ENCODE measurements at regions not wholly inside any gene's neighbourhood (a gene's known extent, or its start where the extent isn't known, plus 50 kb on each side); places are given as distances from the start of the nearest gene placed in this dataset.

- H3K36me3 ChIP-seq: no peaks in the 10 kb centered on the region
- H3K27me3 ChIP-seq (replicated peaks; ENCODE audit: insufficient read depth): no peaks in the 10 kb centered on the region
- DNase-seq (ENCODE audit: low spot score): no peak
- H3K27ac ChIP-seq: no peak overlapping the region
- no peak overlapping the region for H3K4me3 ChIP-seq
- TF ChIP-seq POLR2A (IDR thresholded peaks at IDR 0.05) (no peak), POLR2AphosphoS5 (IDR thresholded peaks at IDR 0.05) (peak; percentile 22)
- no peaks in the 10 kb centered on the region for H3K9me3 ChIP-seq
- intact Hi-C loops (cut with DNase I): no loop called here
- 78% methylated on average over 5 of the region's 5 CpGs for WGBS
- H3K4me1 ChIP-seq (replicated peaks): no peaks in the 10 kb centered on the region
Measured at GRCh38 chr13:110097013-110097412, 209.9 kb downstream of the COL4A1 start.

GRCh38 chr13:110092831-110093247 lies 214.1 kb downstream of the COL4A1 start:
- no peak for TF ChIP-seq POLR2A (IDR thresholded peaks at IDR 0.05)
- no peak for TF ChIP-seq POLR2AphosphoS5 (IDR thresholded peaks at IDR 0.05)
- TF ChIP-seq, protein P1, sequence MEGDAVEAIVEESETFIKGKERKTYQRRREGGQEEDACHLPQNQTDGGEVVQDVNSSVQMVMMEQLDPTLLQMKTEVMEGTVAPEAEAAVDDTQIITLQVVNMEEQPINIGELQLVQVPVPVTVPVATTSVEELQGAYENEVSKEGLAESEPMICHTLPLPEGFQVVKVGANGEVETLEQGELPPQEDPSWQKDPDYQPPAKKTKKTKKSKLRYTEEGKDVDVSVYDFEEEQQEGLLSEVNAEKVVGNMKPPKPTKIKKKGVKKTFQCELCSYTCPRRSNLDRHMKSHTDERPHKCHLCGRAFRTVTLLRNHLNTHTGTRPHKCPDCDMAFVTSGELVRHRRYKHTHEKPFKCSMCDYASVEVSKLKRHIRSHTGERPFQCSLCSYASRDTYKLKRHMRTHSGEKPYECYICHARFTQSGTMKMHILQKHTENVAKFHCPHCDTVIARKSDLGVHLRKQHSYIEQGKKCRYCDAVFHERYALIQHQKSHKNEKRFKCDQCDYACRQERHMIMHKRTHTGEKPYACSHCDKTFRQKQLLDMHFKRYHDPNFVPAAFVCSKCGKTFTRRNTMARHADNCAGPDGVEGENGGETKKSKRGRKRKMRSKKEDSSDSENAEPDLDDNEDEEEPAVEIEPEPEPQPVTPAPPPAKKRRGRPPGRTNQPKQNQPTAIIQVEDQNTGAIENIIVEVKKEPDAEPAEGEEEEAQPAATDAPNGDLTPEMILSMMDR (IDR thresholded peaks at IDR 0.05): no peak
- DNase-seq (ENCODE audit: low spot score): no peak
- intact Hi-C loops (cut with DNase I): no loop called here
- Histone ChIP-seq H3K27me3 (replicated peaks; ENCODE audit: insufficient read depth) (no peaks in the 10 kb centered on the region), H3K36me3 (no peaks in the 10 kb centered on the region), H3K4me3 (no peak overlapping the region), H3K9me3 (no peaks in the 10 kb centered on the region), H3K4me1 (replicated peaks) (no peaks in the 10 kb centered on the region), H3K27ac (no peak overlapping the region)
- 96% methylated on average over 1 of the region's 1 CpG for WGBS

GRCh38 chr13:110089815-110090214 lies 217.1 kb downstream of the COL4A1 start:
- no peaks in the 10 kb centered on the region for H3K27me3 ChIP-seq (replicated peaks; ENCODE audit: insufficient read depth)
- no peaks in the 10 kb centered on the region for H3K4me1 ChIP-seq (replicated peaks)
- H3K36me3 ChIP-seq: no peaks in the 10 kb centered on the region
- H3K9me3 ChIP-seq: no peaks in the 10 kb centered on the region
- H3K4me3 ChIP-seq: no peak overlapping the region
- intact Hi-C loops (cut with DNase I): no loop called here
- no peak for DNase-seq (ENCODE audit: low spot score)
- WGBS: 86% methylated on average over 4 of the region's 4 CpGs
- TF ChIP-seq POLR2AphosphoS5 (IDR thresholded peaks at IDR 0.05) (no peak), POLR2A (IDR thresholded peaks at IDR 0.05) (no peak)
- TF ChIP-seq, protein P1 (IDR thresholded peaks at IDR 0.05): peak in 1 of 4 experiments; percentile 19
- H3K27ac ChIP-seq: no peak overlapping the region

DNA sequence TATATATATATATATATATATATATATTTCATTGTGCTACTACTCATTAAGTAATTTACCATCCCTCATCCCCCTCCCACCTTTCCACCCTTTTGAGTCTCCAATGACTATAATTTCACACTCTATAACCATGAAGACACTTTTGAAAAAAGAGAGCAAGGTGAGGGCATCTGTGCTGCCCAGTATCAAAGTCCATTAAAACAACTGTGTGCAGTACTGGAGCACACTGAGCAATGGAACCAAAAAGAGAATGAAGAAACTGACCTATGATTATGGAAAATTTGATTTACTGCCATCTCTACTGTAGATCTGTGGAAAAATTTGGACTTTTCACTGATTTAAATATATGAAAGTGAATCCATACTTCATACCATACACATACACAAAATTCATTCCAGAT lies 217.9 kb downstream of the COL4A1 start:
- no peaks in the 10 kb centered on the region for H3K9me3 ChIP-seq
- intact Hi-C loops (cut with DNase I): no loop called here
- no peak overlapping the region for H3K4me3 ChIP-seq
- H3K27ac ChIP-seq: no peak overlapping the region
- TF ChIP-seq, protein P1 (IDR thresholded peaks at IDR 0.05): no peak
- TF ChIP-seq POLR2AphosphoS5 (IDR thresholded peaks at IDR 0.05) (no peak), POLR2A (IDR thresholded peaks at IDR 0.05) (no peak)
- H3K36me3 ChIP-seq: no peaks in the 10 kb centered on the region
- no peaks in the 10 kb centered on the region for H3K4me1 ChIP-seq (replicated peaks)
- no peaks in the 10 kb centered on the region for H3K27me3 ChIP-seq (replicated peaks; ENCODE audit: insufficient read depth)
- no peak for DNase-seq (ENCODE audit: low spot score)

- DNase-seq (ENCODE audit: low spot score): no peak
- Histone ChIP-seq H3K27me3 (replicated peaks; ENCODE audit: insufficient read depth) (no peaks in the 10 kb centered on the region), H3K9me3 (no peaks in the 10 kb centered on the region), H3K4me3 (no peak overlapping the region), H3K4me1 (replicated peaks) (no peaks in the 10 kb centered on the region), H3K27ac (no peak overlapping the region), H3K36me3 (no peaks in the 10 kb centered on the region)
- TF ChIP-seq POLR2AphosphoS5 (IDR thresholded peaks at IDR 0.05) (no peak), POLR2A (IDR thresholded peaks at IDR 0.05) (no peak)
- TF ChIP-seq, protein P1 (IDR thresholded peaks at IDR 0.05): no peak
- 79% methylated on average over 6 of the region's 6 CpGs for WGBS
- intact Hi-C loops (cut with DNase I): no loop called here
Measured at GRCh38 chr13:110073982-110074381, 233.0 kb downstream of the COL4A1 start.
